NK-92 treated with Interleukin-12 subunit alpha and Interleukin-12 subunit beta, amount 100 ng/mL, for 24 hours (cell line): ENCODE measurements at regions not wholly inside any gene's neighbourhood (a gene's known extent, or its start where the extent isn't known, plus 50 kb on each side); places are given as distances from the start of the nearest gene placed in this dataset.

ENCODE experiments used
- DNase-seq: peaks from one replicate; lab custom pipeline; 2025; lab: John Stamatoyannopoulos, UW

DNA sequence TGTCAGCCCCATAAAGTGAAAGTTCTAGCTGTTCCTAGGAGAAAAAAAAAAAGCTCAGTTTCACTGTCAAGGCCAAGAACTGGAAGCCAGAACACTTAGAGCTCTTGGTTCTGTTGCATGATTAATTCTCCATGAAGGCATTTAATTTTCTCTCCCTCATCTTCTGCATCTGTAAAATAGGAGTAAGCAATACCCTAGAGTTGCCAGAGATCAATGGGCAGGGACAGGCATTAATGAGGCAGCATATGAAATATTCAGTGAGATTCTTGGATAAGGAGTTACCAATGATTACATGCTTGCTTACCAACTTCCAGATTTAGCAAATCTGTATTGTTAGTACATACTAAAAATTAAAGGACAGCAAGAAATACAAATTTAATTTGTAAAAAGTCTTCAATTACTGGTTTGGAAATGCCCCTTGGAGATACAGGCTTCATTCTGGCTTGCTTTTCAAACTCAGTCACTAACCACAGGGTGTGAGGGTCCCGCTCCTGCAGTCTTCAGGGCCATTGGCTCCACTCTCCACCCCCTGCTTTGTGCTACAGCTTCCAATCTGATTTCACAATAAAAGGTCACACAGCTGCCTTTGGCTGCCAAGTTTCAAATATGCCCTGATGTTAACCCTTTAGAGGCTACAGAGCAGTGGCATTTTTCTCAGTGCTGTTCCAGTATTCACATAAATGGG is 624.6 kb downstream of the BNC2 start:
- DNase-seq: no peak

DNA sequence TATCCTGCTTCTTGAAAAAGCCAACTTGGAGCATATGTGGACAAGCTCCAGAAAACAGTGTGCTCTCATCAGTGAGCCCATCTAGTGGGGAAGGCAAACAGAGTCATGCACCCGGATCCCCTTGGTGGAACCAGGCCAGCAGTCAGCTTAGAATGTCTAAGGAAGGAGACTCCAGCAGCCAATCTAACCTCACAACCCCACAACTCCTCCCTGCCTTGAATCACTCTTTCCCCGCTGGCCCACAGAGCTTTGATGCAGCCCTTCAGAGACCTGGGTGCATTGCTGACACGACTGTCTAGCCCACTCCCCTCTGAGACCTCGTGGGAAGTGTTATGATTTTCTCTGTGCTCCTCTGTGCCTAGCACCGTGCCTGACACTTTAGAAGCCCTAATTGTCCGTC is 623.7 kb downstream of the BNC2 start:
- no peak for DNase-seq

GRCh38 chr9:16247188-16247875 is 623.1 kb downstream of the BNC2 start:
- DNase-seq: no peak

DNA sequence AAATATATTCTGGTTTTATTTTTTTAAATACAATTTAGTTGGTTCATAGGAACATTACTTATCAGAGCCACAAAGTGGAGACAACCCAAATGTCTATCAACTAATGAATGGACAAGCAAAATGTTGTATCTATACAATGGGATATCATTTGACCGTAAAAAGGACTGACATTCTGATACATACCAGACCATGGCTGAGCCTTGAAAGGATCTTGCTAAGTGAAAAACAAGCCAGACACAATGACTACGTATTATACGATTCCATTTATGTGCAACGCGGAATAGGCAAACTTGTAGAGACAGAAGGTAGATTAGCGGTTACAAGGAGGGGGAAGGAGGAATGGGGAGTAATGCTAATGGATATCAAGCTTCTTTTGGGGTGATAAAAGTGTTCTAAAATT is 621.6 kb downstream of the BNC2 start:
- no peak for DNase-seq

GRCh38 chr9:16252616-16253015 is 617.9 kb downstream of the BNC2 start:
- no peak for DNase-seq

DNA sequence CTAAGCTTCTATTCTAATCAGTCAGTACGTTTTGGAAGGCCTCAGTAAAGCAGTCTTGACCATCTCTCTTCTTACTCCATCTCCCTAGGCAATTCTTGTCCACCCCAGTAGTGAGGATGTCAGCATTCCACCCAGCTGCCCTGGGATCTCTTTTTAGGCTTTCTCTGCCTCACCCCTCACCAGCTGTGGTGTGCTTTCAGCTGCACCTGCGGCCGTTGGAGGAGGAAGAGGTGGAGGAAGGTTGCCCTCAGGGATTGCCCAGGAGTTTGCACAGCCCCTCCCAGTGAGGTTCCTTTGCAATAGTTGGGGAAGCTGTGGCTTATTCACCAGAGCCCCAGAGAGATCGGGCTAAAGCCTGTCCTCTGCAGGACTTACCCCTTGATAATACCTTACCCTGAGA is 615.8 kb downstream of the BNC2 start:
- no peak for DNase-seq

DNA sequence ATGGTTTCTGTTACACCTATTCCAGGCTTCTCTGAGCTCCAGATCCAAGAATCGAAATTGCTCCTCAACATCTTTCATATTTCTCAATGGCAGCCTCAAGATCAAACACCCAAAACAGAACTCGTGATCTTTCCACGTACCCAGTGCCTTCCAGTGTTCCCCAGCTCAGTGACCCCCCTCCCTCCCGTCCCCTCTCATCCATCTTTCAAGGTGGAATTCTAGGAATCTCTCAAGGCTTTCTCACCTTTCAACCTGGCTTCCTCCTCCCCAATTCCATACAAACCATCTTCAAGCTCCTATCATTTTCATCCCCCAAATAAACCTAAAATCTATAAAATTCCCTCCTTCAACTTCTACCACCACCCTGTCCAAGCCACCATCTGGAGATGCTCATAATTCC is 615.3 kb downstream of the BNC2 start:
- DNase-seq: no peak

- DNase-seq: no peak
Measured at GRCh38 chr9:16257604-16258003, 612.9 kb downstream of the BNC2 start.

DNA sequence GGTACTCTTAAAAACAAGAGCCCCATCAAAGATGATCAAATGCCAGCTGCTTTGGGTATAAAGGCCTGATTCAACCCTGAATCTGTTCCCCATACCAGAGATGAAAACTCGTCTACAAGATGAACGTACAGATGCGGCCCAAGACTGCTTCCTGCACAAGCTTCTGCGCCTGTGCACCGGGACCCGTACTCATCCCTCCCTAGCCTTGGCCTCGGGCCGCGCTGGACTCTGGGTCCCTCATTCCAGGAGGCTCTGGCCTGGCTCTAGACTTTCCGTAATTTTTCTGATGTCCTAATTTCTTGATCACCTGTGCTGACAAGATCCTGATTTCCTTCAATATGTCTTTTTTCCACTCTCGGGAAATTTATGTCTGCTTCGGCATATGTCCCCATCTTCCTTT is 612.3 kb downstream of the BNC2 start:
- DNase-seq: no peak

GRCh38 chr9:16258708-16259107 is 611.8 kb downstream of the BNC2 start:
- no peak for DNase-seq

DNA sequence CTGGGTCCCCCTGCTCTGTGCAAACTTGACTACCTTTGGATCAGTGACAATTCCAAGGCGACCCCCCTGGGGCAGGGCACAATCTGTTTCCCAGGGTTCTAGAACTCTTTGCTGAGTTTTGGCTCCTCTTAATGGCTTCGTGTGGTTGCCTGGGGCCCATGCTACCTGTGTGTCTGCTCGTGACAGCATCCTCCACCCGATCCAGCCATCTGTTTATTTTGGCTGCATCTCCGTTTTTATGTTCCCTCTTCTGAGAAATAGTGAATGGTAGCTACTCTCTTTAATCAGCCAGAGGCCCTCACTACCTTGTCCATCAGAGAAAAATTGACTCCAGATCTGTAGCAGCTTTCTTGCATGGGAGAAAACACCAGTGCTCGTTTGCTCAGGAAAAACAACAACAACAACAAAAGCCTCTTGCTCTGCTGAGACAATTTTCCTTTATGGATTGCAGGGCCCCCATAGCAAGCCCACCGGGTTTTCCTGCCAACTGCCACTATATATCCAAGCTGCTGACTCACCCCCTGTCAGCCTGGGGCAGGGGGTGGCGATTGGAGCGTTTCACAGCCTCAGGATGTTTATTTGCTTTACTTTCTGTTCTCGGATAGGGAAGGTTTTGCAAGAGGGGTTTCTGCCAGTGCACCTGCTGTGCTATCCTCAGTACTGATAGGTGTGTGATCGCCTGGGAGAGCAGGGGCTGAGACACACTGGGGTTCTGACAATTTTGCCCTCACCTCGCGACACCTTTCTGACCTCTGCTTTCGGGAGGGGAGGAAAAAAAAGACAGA is 607.8 kb downstream of the BNC2 start:
- DNase-seq: no peak

GRCh38 chr9:16265688-16266087 is 604.8 kb downstream of the BNC2 start:
- no peak for DNase-seq

DNA sequence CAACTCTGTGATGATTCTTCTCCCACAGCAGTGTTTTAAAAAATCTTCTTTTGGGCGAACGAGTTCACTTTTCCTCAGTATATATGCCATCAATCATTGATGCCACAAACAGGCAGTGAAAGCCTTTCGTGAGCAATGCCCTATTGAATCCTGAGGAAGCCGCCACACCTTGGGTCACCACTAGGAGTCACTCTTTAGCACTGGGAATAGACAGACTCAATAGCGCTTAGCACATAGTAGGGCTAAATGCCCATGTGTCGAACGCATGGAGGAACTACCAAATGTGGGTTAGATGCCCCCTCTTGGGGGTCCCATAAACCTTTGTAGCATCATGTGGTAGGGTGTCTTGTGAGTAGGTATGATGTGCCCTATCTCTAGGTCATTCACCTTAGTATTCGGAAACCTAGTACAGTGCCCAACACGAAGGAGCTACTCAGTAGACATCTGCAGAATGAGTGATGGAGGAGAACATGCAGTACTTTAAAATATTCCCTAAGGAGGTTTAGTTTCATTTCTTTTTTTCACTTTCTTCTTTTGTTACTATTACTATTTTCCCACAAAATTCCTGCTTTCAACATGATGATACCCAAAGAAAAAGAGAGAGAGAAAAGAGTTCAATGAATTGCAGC is 603.7 kb downstream of the BNC2 start:
- no peak for DNase-seq

- no peak for DNase-seq
Measured at GRCh38 chr9:16267281-16268066, 603.0 kb downstream of the BNC2 start.

DNA sequence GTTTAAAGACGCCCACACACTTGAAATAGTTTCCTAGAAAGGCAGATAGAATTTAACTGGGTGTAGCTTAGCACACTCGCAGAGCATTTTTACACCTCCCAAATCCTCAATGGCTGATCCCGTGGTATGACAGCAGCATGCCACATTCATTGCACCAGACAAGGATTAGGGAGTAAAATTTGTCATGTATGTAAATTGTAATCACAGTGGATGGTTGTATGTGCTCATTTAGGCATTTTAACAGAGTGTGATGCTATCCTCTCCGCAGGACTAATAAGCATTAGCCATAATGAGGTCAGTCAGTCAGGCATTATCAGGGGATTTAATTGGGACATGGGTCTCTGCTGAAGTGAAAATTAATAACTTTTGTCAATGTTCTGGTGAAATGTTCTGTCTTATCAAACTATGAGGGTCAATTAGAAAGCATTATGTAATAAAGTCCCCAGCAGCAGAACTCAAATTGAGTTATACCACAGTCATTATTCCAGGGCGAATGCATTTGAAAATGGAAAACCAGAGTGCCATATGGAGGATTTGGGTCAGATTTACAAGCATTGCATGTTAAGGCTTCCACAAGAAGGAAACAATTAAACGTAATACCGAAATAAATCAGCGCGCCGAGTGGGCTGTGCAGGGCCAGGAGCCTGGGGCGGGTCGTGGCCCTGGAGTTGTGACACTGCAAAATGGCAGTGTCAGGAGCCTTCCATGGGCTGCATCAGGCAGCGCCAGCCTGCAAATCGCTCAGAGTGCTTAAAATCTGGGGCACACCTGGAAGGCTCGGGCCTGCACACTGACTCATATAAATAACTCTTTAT is 602.2 kb downstream of the BNC2 start:
- DNase-seq: no peak

- DNase-seq: no peak
Measured at GRCh38 chr9:16271967-16272366, 598.5 kb downstream of the BNC2 start.

DNA sequence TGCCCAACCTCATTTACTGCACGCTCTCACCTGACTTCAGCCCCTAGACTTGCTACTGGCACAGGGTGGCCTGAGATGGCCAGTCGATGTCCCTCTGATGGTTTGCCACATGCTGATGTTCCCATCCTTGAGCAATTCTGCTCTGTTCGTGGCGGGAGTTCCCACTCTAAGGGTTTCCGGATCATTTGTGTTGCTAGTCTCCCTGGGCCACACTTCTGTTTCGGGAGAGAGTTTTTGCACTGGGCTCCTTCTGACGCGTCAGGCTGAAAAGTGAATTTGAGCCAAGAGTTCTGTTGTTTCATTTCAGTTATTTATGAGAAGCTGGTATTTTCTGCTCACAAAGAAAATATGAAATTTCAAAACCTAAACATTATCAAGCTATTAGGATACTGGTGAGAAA is 597.7 kb downstream of the BNC2 start:
- no peak for DNase-seq

DNA sequence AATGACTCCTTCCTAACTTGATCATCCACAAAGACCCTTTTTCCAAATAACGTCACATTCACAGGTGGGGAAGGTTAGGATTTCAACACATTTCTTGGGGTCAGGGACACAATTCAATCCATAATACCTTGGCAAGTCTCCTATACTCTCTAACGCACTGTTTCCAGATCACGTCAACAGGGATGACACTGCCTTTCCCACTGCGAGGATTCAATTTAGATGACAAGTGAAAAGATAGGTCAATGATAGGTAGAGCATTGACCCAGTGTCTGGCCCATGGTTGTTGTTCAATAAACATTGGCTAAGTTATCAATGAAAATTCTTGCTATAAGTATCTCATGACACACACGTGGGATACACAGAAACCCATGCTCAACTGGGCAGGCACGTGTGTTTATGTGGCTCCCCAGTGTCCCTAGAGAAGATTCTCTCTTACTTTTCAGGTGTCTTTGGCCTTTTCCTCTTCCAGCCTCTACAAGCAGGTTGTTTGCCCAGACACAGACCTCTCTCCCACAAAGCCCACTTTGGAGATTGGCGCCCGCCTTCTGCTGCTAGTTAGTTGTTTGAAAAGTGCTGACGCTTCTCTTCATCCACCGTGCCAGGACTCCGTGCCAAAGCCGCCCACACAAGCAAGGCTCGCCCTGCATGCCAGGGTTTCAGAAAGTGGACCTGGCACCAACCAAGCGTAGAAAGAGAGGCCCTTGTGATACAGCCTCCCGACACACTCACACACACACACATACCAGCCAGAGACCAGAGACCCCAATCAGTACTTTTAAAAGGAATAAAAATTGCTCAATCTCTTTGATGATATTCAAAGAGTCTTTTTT is 594.5 kb downstream of the BNC2 start:
- no peak for DNase-seq

GRCh38 chr9:16276866-16277265 is 593.6 kb downstream of the BNC2 start:
- no peak for DNase-seq

DNA sequence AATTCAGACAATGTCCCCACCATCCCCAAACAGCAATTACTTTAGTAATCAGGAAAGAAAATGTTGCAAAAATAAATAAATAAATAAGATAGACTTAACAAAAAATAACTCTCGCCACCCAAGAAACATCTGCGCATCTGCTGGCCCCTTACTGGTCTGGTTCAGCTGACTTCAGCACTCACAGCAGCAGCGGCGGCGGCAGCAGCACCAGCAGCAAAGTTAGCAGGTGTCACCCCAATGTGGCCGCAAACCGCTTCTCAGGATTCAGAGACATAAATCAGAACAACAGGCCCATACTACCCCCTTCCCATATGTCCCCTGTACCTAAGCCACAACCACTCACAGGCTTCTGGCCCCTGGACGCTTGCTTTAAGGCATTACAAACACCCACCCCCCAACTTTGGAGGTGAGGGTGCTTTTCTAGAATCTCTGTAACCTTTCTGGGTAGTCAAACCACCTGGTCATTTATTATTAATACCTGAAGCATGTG is 593.0 kb downstream of the BNC2 start:
- DNase-seq: no peak
